ENCODE measurements at regions not wholly inside any gene's neighbourhood (a gene's known extent, or its start where the extent isn't known, plus 50 kb on each side); places are given as distances from the start of the nearest gene placed in this dataset.

DNA sequence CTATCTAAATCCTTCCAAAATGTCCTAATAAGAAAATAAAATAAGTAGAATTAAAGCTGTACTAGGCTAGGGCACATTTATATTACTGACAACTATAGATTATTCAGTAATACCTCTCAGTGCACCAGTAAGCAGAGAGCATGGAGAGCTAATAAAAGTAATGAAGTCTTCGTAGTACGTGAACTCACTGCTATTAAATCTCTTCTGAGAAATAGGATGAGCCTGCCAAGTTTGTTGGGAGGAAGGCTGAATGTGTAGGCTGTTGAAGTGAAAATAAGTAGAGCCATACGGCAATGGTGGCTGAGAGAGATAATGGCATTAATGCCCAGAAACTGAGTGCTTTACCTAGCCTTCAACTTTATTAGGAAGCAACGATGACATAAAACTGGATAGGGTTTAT, 73.9 kb upstream of the NR5A2 start:
- Histone ChIP-seq H2AFZ (ENCODE audit: low read depth, low read length, severe bottlenecking) (no peak overlapping the region), H3K9me2 (replicated peaks; ENCODE audit: insufficient read depth, low read length) (no peaks in the 10 kb centered on the region), H3K27ac (ENCODE audit: low read depth, low read length) (no peak overlapping the region), H3K9me3 (ENCODE audit: insufficient read depth, low read length) (no peaks in the 10 kb centered on the region), H3K79me2 (ENCODE audit: insufficient read depth, low read length) (no peaks in the 10 kb centered on the region), H3K27me3 (ENCODE audit: low read length) (no peaks in the 10 kb centered on the region), H3K4me3 (ENCODE audit: insufficient read depth, low read length, poor library complexity, severe bottlenecking) (no peak overlapping the region), H3K36me3 (ENCODE audit: low read length) (no peaks in the 10 kb centered on the region), H4K20me1 (ENCODE audit: low read depth, low read length) (no peaks in the 10 kb centered on the region), H3K9ac (ENCODE audit: low read length) (no peak overlapping the region), H3K4me2 (ENCODE audit: low read depth, low read length, poor library complexity, severe bottlenecking) (no peak overlapping the region), H3F3A (ENCODE audit: insufficient read depth) (no peaks in the 10 kb centered on the region)
- TF ChIP-seq, protein P1, sequence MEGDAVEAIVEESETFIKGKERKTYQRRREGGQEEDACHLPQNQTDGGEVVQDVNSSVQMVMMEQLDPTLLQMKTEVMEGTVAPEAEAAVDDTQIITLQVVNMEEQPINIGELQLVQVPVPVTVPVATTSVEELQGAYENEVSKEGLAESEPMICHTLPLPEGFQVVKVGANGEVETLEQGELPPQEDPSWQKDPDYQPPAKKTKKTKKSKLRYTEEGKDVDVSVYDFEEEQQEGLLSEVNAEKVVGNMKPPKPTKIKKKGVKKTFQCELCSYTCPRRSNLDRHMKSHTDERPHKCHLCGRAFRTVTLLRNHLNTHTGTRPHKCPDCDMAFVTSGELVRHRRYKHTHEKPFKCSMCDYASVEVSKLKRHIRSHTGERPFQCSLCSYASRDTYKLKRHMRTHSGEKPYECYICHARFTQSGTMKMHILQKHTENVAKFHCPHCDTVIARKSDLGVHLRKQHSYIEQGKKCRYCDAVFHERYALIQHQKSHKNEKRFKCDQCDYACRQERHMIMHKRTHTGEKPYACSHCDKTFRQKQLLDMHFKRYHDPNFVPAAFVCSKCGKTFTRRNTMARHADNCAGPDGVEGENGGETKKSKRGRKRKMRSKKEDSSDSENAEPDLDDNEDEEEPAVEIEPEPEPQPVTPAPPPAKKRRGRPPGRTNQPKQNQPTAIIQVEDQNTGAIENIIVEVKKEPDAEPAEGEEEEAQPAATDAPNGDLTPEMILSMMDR (IDR thresholded peaks at IDR 0.05; ENCODE audit: insufficient read depth, low read length, poor library complexity, severe bottlenecking): no peak
- TF ChIP-seq EZH2phosphoT487 (conservative IDR thresholded peaks at IDR 0.05; ENCODE audit: low read length): no peak

DNA sequence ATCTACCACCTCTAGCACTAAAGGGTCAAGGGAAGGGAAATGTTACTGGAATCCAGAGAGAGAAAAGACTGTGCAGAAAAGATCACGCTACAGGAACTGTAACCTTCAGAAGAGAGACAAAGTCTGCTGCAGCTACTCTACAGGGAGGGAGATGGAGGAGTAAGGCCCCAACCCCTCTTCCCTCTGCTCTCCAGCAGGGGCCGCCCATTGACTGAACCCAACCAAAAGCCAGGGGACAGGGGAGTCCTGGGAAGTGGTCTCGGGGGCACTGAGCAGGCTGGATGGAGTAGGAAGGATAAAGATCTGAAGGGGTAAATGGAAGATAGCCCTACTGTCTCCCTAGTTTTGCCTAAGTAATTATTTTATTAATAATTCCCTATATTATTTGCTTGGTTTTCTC, 72.8 kb upstream of the NR5A2 start:
- Histone ChIP-seq H3K4me3 (ENCODE audit: insufficient read depth, low read length, poor library complexity, severe bottlenecking) (no peak overlapping the region), H3K9me2 (replicated peaks; ENCODE audit: insufficient read depth, low read length) (no peaks in the 10 kb centered on the region), H3K79me2 (ENCODE audit: insufficient read depth, low read length) (no peaks in the 10 kb centered on the region), H3F3A (ENCODE audit: insufficient read depth) (no peaks in the 10 kb centered on the region), H3K36me3 (ENCODE audit: low read length) (no peaks in the 10 kb centered on the region), H3K27ac (ENCODE audit: low read depth, low read length) (no peak overlapping the region), H2AFZ (ENCODE audit: low read depth, low read length, severe bottlenecking) (no peak overlapping the region), H3K4me2 (ENCODE audit: low read depth, low read length, poor library complexity, severe bottlenecking) (no peak overlapping the region), H3K9me3 (ENCODE audit: insufficient read depth, low read length) (no peaks in the 10 kb centered on the region), H3K9ac (ENCODE audit: low read length) (no peak overlapping the region), H3K27me3 (ENCODE audit: low read length) (no peaks in the 10 kb centered on the region), H4K20me1 (ENCODE audit: low read depth, low read length) (no peaks in the 10 kb centered on the region)
- TF ChIP-seq, protein P1 (IDR thresholded peaks at IDR 0.05; ENCODE audit: insufficient read depth, low read length, poor library complexity, severe bottlenecking): peak; percentile 64
- no peak for TF ChIP-seq EZH2phosphoT487 (conservative IDR thresholded peaks at IDR 0.05; ENCODE audit: low read length)

DNA sequence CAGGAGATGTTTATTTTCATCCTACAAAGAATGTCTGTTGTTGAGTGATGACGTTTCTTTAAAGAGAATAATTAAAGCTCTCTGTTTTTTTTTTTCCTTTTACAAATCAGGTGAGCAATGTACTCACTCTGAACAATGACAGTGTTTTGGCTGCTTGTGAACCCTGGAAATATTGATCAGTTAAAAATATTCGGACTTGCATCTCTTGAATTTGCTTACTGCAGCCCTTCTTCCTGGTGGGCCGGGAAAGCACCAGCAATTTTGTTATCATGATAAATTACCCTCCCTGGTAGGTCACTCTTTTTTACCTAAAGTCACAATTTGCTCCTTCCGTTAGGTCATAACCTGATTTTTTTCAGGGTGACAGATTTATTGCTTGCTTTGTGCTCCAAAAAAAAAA, 72.3 kb upstream of the NR5A2 start:
- H3K9ac ChIP-seq (ENCODE audit: low read length): no peak overlapping the region
- TF ChIP-seq EZH2phosphoT487 (conservative IDR thresholded peaks at IDR 0.05; ENCODE audit: low read length): no peak
- TF ChIP-seq, protein P1 (IDR thresholded peaks at IDR 0.05; ENCODE audit: insufficient read depth, low read length, poor library complexity, severe bottlenecking): no peak
- no peaks in the 10 kb centered on the region for H3K9me2 ChIP-seq (replicated peaks; ENCODE audit: insufficient read depth, low read length)
- H3K36me3 ChIP-seq (ENCODE audit: low read length): no peaks in the 10 kb centered on the region
- H3K4me2 ChIP-seq (ENCODE audit: low read depth, low read length, poor library complexity, severe bottlenecking): no peak overlapping the region
- H3K9me3 ChIP-seq (ENCODE audit: insufficient read depth, low read length): no peaks in the 10 kb centered on the region
- H3K79me2 ChIP-seq (ENCODE audit: insufficient read depth, low read length): no peaks in the 10 kb centered on the region
- no peak overlapping the region for H3K4me3 ChIP-seq (ENCODE audit: insufficient read depth, low read length, poor library complexity, severe bottlenecking)
- no peak overlapping the region for H3K27ac ChIP-seq (ENCODE audit: low read depth, low read length)
- H4K20me1 ChIP-seq (ENCODE audit: low read depth, low read length): no peaks in the 10 kb centered on the region
- no peaks in the 10 kb centered on the region for H3F3A ChIP-seq (ENCODE audit: insufficient read depth)
- H3K27me3 ChIP-seq (ENCODE audit: low read length): no peaks in the 10 kb centered on the region
- H2AFZ ChIP-seq (ENCODE audit: low read depth, low read length, severe bottlenecking): peak overlapping the region; percentile 21
